GM21576 (cell line): ENCODE measurements at regions not wholly inside any gene's neighbourhood (a gene's known extent, or its start where the extent isn't known, plus 50 kb on each side); places are given as distances from the start of the nearest gene placed in this dataset.
"Not testable (repeated sequence)": the region's sequence is repeated elsewhere in the genome, so short reads cannot be mapped to it uniquely, and the experiment has no call there.

Source experiments
- ATAC-seq: cut with Tn5 transposase; IDR thresholded peaks from one replicate; pipeline ENCODE4 v1.9.1; 2021; ENCODE audit warnings: mild to moderate bottlenecking, moderate library complexity; ENCODE audit not compliant: unreplicated experiment

DNA sequence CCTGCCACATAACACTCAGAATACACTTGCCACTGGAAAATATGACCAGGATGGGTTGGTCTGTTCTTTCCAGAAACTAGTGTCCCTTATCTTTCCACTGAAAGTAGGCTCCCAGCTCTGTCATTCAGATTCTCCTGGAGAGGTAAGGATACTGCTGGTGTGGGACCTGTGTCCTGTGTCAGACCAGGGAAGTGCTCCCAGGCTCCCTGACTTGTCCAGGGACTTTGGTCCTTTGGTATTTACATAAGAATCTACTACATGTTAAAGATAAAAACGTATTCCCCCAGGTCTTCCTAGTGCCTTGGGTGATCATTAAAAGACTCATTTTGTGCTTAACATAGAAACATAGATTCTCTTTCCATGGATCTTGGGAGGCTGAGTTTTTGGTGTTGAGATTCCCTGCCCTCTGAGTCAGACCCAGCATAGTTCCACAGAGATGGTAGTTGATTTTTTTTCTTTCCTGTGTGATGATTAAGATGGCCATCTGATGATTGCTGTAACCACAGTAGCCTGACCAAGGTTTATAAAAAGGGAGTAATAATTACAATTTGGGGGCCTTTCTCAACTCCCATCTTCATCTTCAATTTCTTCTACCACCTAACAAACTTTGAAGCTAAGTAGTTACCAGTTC, 159.8 kb upstream of the JADE1 start:
- no peak for ATAC-seq

GRCh38 chr4:128649161-128649560, 160.3 kb upstream of the JADE1 start:
- no peak for ATAC-seq

DNA sequence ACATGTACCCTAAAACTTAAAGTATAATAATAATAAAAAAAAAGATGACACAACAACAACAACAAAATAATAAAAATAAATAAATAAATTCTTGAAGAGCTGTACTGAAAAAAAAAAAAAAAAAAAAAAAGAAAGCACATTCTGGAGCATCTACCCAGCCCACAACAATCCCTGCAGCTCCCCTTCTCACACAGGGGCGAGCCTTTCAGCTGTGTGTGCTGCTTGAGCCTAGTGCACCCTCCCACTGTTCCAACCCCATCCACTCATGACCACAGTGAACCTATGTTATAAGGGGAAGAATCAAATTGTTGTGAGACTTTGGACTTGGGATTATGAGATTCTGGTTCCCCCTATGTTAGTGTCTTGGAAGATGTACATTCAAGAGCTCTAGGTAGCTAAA, 161.5 kb upstream of the JADE1 start:
- no peak for ATAC-seq

DNA sequence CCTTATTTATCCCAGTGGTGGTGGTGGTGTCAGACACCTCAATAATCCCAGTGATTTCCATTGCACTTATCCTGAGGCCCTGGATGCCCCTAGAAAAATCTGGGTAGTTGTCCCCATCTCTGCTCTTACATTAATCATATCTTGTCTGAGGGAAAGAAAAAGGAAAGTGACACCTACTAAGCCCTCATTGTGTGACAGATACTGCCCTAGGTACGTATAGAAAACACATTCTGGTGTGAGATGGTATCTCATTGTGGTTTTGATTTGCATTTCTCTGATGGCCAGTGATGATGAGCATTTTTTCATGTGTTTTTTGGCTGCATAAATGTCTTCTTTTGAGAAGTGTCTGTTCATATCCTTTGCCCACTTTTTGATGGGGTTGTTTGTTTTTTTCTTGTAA, 162.6 kb upstream of the JADE1 start:
- peak; percentile 63 for ATAC-seq

DNA sequence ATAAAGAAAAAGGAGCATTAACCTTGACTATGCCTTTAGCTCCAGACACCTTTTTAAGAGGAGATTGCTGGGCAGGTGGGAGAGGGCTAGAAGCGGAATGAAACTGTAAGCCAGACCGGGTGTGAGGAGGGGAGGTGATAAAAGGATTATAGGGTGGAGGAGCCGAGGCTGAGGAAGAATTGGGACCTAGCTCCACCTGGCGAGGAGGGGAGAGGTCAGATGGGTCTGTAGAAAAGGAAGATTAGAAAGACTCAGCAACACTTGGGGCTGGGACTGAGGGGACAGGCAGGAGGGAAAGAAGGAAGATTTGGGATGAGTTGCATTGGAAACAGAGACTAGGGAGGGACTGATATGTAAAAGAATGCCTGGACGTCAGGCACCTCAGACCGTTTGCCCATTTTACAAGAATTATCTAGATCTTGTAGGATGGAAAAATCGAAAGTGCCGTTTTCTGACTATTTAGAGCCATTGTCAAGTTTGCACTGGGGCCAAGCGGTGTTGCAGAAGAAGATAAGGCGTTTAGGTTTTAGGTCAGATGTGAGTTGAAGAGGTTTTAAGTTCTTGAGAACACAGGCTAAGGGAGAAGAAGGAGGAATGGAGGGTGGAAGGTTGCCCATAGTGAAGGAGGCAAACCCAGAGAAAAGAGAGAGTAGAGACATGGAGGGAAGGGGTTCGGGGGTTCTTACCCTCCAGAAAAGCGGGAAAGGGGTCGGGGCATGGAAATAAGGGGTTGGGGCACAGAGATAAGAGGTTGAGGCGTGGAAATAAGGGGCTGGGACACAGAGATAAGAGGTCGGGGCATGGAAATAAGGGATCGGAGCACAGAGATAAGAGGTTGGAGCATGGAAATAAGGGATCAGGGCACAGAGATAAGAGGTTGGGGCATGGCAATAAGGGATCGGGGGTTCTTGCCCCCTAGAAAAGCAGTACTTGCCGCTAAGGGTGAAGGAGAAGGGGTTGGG, 164.5 kb upstream of the JADE1 start:
- not testable (repeated sequence) for ATAC-seq

GRCh38 chr4:128644107-128644506, 165.4 kb upstream of the JADE1 start:
- ATAC-seq, result not testable (repeated sequence)

DNA sequence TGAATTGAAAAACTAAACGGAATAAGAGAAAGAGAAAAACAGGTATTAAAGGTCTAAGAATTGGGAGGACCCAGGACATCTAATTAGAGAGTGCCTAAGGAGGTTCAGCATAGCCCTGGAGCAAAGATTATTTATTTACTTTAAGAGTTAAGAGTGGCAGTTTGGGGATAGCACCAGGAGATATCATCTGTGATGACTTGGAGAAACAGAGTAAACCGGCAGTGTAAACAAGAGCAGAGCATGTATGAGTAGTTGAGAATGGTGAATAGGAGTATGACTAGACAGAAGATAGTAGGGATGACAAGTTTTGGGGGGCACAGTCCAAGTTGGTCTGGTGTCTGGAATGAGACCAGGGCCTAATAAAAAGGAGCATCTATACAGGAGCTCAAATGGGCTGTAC, 167.9 kb upstream of the JADE1 start:
- not testable (repeated sequence) for ATAC-seq

- ATAC-seq, result no peak
Observed at GRCh38 chr4:128639541-128640270, 169.8 kb upstream of the JADE1 start.

DNA sequence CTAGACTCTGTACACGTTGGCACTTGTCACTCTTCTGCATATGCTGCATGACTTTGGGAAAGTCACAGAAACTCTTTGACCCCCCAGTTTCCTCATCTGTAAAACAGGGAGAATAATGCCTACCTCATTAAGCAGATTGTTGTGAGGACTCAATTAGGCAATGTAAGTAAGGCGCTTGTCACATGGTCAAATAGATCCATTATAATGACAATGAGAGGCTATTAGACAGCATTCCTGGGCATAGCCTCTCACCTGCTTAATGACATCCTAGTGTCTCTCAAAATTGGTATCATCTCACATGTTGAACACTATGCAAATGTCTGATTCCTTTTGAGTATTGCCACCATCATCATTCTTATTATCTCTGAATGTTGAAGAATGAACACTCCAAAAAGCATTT, 172.6 kb upstream of the JADE1 start:
- no peak for ATAC-seq

DNA sequence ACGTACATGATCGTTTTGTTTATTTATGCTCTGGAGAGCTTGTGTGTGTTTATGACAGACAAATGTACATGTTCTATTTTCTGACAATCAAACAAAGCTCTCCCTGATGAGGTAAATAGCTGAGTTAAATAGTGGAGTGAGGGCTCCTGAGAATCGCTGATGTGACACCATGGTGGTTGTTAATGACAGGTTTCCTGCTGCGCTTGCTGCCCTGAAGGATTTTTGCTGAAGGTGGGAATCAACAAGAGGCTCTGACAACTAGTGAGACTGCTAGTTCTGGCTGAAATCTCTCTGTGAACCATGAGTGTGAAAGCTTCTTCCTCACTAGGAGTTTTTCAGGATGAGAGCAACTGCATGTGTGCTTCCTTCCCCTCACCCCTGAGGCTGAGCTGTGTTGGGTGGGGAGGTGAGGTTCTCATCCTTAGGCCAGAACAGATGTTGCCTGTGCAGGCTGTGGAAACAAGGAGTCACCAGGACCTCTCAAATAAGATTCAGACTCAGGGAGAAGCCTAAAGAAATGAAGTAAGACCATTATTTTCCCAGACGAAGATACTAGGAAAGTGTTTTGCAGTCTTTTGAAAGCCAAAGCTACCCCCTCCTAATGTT, 173.4 kb upstream of the JADE1 start:
- ATAC-seq, result no peak

GRCh38 chr4:128635141-128635954, 174.2 kb upstream of the JADE1 start:
- ATAC-seq, result no peak

- ATAC-seq, result no peak
Observed at GRCh38 chr4:128633067-128633466, 176.4 kb upstream of the JADE1 start.

GRCh38 chr4:128630871-128631270, 178.6 kb upstream of the JADE1 start:
- ATAC-seq, result no peak

DNA sequence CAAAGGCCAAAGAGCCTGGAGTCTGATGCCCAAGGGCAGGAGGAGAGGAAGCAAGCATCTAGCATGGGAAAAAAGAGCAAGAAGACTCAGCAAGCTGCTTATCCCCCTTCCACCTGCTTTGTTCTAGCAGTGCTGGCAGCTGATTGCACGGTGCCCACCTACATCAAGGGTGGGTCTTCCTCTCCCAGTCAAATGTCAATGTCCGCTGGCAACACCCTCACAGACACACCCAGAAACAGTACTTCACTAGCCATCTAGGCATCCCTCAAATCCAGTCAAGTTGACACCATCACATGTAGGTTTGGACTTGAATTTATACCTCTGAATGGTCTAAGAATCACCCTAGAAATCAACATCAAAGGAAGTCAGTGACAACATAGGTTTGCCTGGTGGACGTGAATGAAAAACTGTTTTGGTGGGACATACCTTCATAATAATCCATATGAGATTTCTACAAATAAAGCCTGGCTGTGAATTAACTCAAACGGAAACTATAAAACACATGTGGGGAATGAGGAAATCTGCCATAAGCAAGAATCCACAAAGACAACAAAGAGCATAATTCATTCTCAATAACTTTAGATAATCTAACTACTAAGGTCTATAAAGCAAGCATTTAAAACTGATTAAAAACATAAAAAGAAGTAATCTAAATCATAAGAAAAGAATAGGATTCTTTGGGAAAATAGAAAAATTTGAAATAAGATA, 185.8 kb upstream of the JADE1 start:
- no peak for ATAC-seq

- not testable (repeated sequence) for ATAC-seq
Observed at GRCh38 chr4:128620279-128620965, 189.1 kb upstream of the JADE1 start.

GRCh38 chr4:128615197-128615596, 194.3 kb upstream of the JADE1 start:
- no peak for ATAC-seq

- no peak for ATAC-seq
Observed at GRCh38 chr4:128608006-128608405, 201.5 kb upstream of the JADE1 start.

- no peak for ATAC-seq
Observed at GRCh38 chr4:128606173-128606572, 203.3 kb upstream of the JADE1 start.

- ATAC-seq, result no peak
Observed at GRCh38 chr4:128604840-128605239, 204.7 kb upstream of the JADE1 start.
